Stomach (tissue), 8 donors: ENCODE measurements at regions not wholly inside any gene's neighbourhood (a gene's known extent, or its start where the extent isn't known, plus 50 kb on each side); places are given as distances from the start of the nearest gene placed in this dataset.

Experiments
- DNase-seq, 2 donors: peaks; one replicate each; pipeline versions ENCODE4 v3.0.0 to v3.0.0-alpha.2; 2013 to 2019
- H3K27ac ChIP-seq, 5 donors: fragments of 200-600 bp in 4 of 5; sonication (generic) in 4 of 5; one replicate each; pipeline ENCODE4 v1.5.1; 2013 to 2019; ENCODE audit warnings: mild to moderate bottlenecking in 1 of 5, moderate library complexity in 1 of 5
- H3K27me3 ChIP-seq, 3 donors: fragments of 200-600 bp; sonication (generic); one replicate each; pipeline ENCODE4 v1.5.1; 2017 to 2019; ENCODE audit warnings: mixed run types in 1 of 3
- H3K36me3 ChIP-seq, 4 donors: fragments of 200-600 bp; sonication (generic); 1 replicate in 3 of 4; 2 replicates in 1 of 4; pipeline ENCODE4 v1.5.1; 2016 to 2019
- H3K4me1 ChIP-seq, 4 donors: fragments of 200-600 bp; sonication (generic); one replicate each; pipeline ENCODE4 v1.5.1; 2016 to 2019
- H3K4me3 ChIP-seq, 4 donors: fragments of 200-600 bp; sonication (generic) in 3 of 4; one replicate each; pipeline ENCODE4 v1.5.1; 2016 to 2019; ENCODE audit warnings: mild to moderate bottlenecking in 1 of 4
- H3K9me3 ChIP-seq, 4 donors: fragments of 200-600 bp; sonication (generic); one replicate each; pipeline ENCODE4 v1.5.1; 2016 to 2019
- CTCF ChIP-seq, 7 experiments: fragments of 450-650 bp in 4 of 7; fragments of 200-600 bp in 3 of 7; sonication (generic) in 3 of 7; IDR thresholded peaks; one replicate each; pipeline ENCODE4 v1.5.1; 2016 to 2019; ENCODE audit warnings: antibody characterized with exemption in 7 of 7, control low read depth in 2 of 7, mild to moderate bottlenecking in 1 of 7
- EP300 ChIP-seq: sonication (generic); formaldehyde crosslinking; IDR thresholded peaks from one replicate; pipeline ENCODE4 v1.6.1; 2017; ENCODE audit warnings: antibody characterized with exemption
- POLR2A ChIP-seq, 4 donors: fragments of 450-650 bp; IDR thresholded peaks; one replicate each; pipeline ENCODE4 v1.6.1; 2016; ENCODE audit warnings: antibody characterized with exemption in 4 of 4, control low read depth in 2 of 4, mild to moderate bottlenecking in 1 of 4, moderate library complexity in 1 of 4
- POLR2AphosphoS5 ChIP-seq, 3 donors: sonication (generic); formaldehyde crosslinking; IDR thresholded peaks; one replicate each; pipeline ENCODE4 v1.6.1; 2016; ENCODE audit warnings: antibody characterized with exemption in 3 of 3
- WGBS, 5 donors: extraction: QIAGEN DNeasy Blood & Tissue Kit in 3 of 5; methylation state at CpG; one replicate each; pipeline versions ENCODE4 v1.1.5 to v1.1.7; 2013 to 2018; 5-methylcytosine and 5-hydroxymethylcytosine counted together
- intact Hi-C: fragments of 100-400 bp; cut with DNase I; formaldehyde crosslinking; loops from one replicate; pipeline ENCODE4 v1.15.1; 2023; ENCODE audit warnings: low total_unique reads
- donor health status: healthy with polysubstance abuse.
- donor health status: Bipolar disorder and iron deficiency.
- donor health status: healthy.

GRCh38 chr10:118518095-118518494 lies 77.4 kb downstream of the PRLHR start:
- no peak overlapping the region for H3K27ac ChIP-seq
- intact Hi-C loops = no loop called here

DNA sequence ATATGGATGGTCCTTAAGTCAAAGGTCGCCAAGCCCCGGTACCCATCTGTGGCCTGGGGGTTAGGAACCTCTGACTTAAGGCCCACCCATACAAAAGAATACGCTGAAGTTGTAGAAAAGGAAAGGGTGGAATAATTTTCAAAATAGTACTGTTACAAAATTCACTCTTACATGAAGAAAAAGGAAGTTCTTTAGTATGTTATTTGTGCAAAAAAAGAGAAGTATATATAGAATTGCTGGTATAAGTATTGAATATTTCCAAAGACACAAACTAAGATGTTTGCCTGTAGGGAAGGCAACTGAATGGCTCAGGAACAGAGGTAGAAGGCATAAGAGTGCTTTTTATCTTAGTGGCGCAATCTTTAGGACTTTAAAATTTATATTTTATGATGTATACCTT lies 78.7 kb downstream of the PRLHR start:
- intact Hi-C loops = no loop called here
- Histone ChIP-seq H3K4me3 (no peak overlapping the region), H3K4me1 (no peaks in the 10 kb centered on the region), H3K27ac (no peak overlapping the region), H3K27me3 (peaks cover 0 to 6% (median 0%) of the 10 kb centered on the region in 3 donors), H3K9me3 (peaks cover 0 to 19% (median 4%) of the 10 kb centered on the region in 4 donors), H3K36me3 (no peaks in the 10 kb centered on the region)
- no peak for TF ChIP-seq POLR2A (IDR thresholded peaks at IDR 0.05)
- no peak for TF ChIP-seq EP300
- TF ChIP-seq CTCF (IDR thresholded peaks at IDR 0.05) = no peak
- TF ChIP-seq POLR2AphosphoS5 (IDR thresholded peaks at IDR 0.05) = no peak
- no peak for DNase-seq
- 80 to 89% (median 84%) methylated on average over 4 of the region's 4 CpGs for WGBS, 5 donors

More at GRCh38 chr10:118518095-118518494, 77.4 kb downstream of the PRLHR start:
- Histone ChIP-seq H3K9me3 (peaks cover 0 to 19% (median 4%) of the 10 kb centered on the region in 4 donors), H3K4me3 (no peak overlapping the region), H3K36me3 (no peaks in the 10 kb centered on the region), H3K27me3 (peaks cover 0 to 6% (median 0%) of the 10 kb centered on the region in 3 donors), H3K4me1 (no peaks in the 10 kb centered on the region)
- TF ChIP-seq POLR2A (IDR thresholded peaks at IDR 0.05) = no peak
- no peak for TF ChIP-seq CTCF (IDR thresholded peaks at IDR 0.05)
- no peak for TF ChIP-seq EP300
- TF ChIP-seq POLR2AphosphoS5 (IDR thresholded peaks at IDR 0.05) = no peak
- DNase-seq = no peak

GRCh38 chr10:118513174-118513573 lies 82.3 kb downstream of the PRLHR start:
- H3K27ac ChIP-seq = no peak overlapping the region
- no peak overlapping the region for H3K4me3 ChIP-seq
- H3K36me3 ChIP-seq = no peaks in the 10 kb centered on the region
- no peak for DNase-seq
- intact Hi-C loops = no loop called here
- H3K4me1 ChIP-seq = no peaks in the 10 kb centered on the region
- TF ChIP-seq EP300 (no peak), POLR2AphosphoS5 (IDR thresholded peaks at IDR 0.05) (no peak), POLR2A (IDR thresholded peaks at IDR 0.05) (no peak), CTCF (IDR thresholded peaks at IDR 0.05) (no peak)
- peaks cover 0 to 9% (median 3%) of the 10 kb centered on the region in 4 donors for H3K9me3 ChIP-seq
- no peaks in the 10 kb centered on the region for H3K27me3 ChIP-seq
- WGBS, 5 donors = 83 to 88% (median 87%) methylated on average over 3 of the region's 3 CpGs

DNA sequence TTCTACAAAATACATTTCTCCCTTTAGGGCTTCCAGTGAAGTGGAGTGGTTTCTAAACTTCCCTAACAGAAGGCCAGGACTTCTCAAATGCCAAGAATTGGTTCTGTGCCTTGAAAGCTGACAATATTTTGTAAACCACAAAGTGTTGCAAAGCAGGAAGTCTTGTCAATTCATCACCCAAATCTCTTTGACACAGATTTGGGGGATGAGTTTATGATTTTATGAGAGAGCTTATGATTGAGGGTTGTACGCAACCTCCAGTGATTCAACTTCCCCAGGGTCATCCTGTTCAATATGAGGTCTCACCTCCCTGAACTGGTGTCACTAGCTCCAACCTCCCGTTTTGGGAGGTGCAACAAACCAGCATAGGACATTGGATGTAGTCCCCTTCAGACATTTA lies 83.7 kb downstream of the PRLHR start:
- no peak overlapping the region for H3K4me3 ChIP-seq
- 62 to 75% (median 72%) methylated on average over 2 of the region's 2 CpGs for WGBS, 5 donors
- intact Hi-C loops = no loop called here

More for the DNA sequence above, 83.7 kb downstream of the PRLHR start:
- no peak for DNase-seq
- Histone ChIP-seq H3K9me3 (no peaks in the 10 kb centered on the region), H3K27ac (no peak overlapping the region), H3K36me3 (no peaks in the 10 kb centered on the region), H3K4me1 (no peaks in the 10 kb centered on the region), H3K27me3 (no peaks in the 10 kb centered on the region)
- no peak for TF ChIP-seq POLR2A (IDR thresholded peaks at IDR 0.05)
- TF ChIP-seq CTCF (IDR thresholded peaks at IDR 0.05) = no peak
- TF ChIP-seq POLR2AphosphoS5 (IDR thresholded peaks at IDR 0.05) = no peak
- TF ChIP-seq EP300 = no peak
